K562 (cell line): ENCODE measurements at regions not wholly inside any gene's neighbourhood (a gene's known extent, or its start where the extent isn't known, plus 50 kb on each side); places are given as distances from the start of the nearest gene placed in this dataset.

Experiments
- ATAC-seq: fragments of 200-7000 bp; cut with Tn5 transposase; 3 replicates; pipeline ENCODE4 v1.9.1; 2020; ENCODE audit warnings: moderate library complexity
- BruUV-seq: library from RNA; stranded (reverse); fragments of 400-500 nt; replicated peaks from 2 replicates; lab custom pipeline; 2021; lab: Mats Ljungman, UMichigan
- CTCF ChIA-PET: fragments of 300-600 bp; formaldehyde crosslinking; extraction: SDS; loops from one replicate; lab custom pipeline; 2021; ENCODE audit warnings: low intra/inter-chr PET ratio; lab: Yijun Ruan, JAX
- POLR2A ChIA-PET: fragments of 300-600, 350-650 bp; sonication (Branson Sonifier 250); formaldehyde crosslinking; extraction: SDS; loops from one replicate; lab custom pipeline; 2021; ENCODE audit warnings: antibody characterized with exemption, inconsistent platforms; lab: Yijun Ruan, JAX
- DNase-seq, 4 experiments: peaks; one replicate each; pipeline versions ENCODE4 v3.0.0 to v3.0.0-alpha.2; 2011 to 2018; ENCODE audit warnings: low spot score in 3 of 4, mixed read lengths in 3 of 4; ENCODE audit errors: extremely low read depth in 1 of 4
- FAIRE-seq: peaks from 2 replicates; lab custom pipeline; 2011; peaks lifted over from hg19 to GRCh38; lab: Jason Lieb, UNC
- H2AFZ ChIP-seq: 2 replicates; pipeline ENCODE4 v1.6.0; 2011; ENCODE audit warnings: low read depth, low read length, control low read depth, inconsistent platforms
- H3K27ac ChIP-seq: fragments of 200-600 bp; 3 replicates; pipeline ENCODE4 v1.8.0; 2011; ENCODE audit warnings: low read depth, mild to moderate bottlenecking, control low read depth, inconsistent platforms, low read length, moderate library complexity, mixed read lengths; ENCODE audit errors: extremely low read depth
- H3K27me3 ChIP-seq, 2 experiments: fragments of 300-600 bp in 1 of 2; 2 replicates in 1 of 2; 3 replicates in 1 of 2; pipeline versions ENCODE4 v1.6.0 to v1.8.0; 2011; ENCODE audit warnings: inconsistent platforms in 2 of 2, low read length in 2 of 2, mild to moderate bottlenecking in 1 of 2, mixed read lengths in 1 of 2, moderate library complexity in 1 of 2; ENCODE audit not compliant: control insufficient read depth in 2 of 2, insufficient read depth in 2 of 2
- H3K36me3 ChIP-seq: fragments of 300-600 bp; 3 replicates; pipeline ENCODE4 v1.8.0; 2011; ENCODE audit warnings: mild to moderate bottlenecking, low read length, inconsistent platforms; ENCODE audit not compliant: control insufficient read depth, insufficient read depth
- H3K4me1 ChIP-seq, 2 experiments: fragments of 200-600 bp in 1 of 2; replicated peaks in 1 of 2; 2 replicates in 1 of 2; 3 replicates in 1 of 2; pipeline versions ENCODE4 v1.5.1 to v1.8.0; 2011; ENCODE audit warnings: inconsistent platforms in 2 of 2, low read length in 2 of 2, mild to moderate bottlenecking in 1 of 2, mixed read lengths in 1 of 2, moderate library complexity in 1 of 2; ENCODE audit not compliant: control insufficient read depth in 2 of 2, insufficient read depth in 2 of 2
- H3K4me2 ChIP-seq: 2 replicates; pipeline ENCODE4 v1.6.1; 2011; ENCODE audit warnings: low read length, control low read depth, inconsistent platforms, mixed read lengths; ENCODE audit not compliant: insufficient read depth
- H3K4me3 ChIP-seq: fragments of 200-600 bp; sonication (generic), shearing (Covaris generic); 2 replicates; pipeline ENCODE4 v1.5.1; 2016; ENCODE audit warnings: control low read depth, inconsistent platforms
- H3K79me2 ChIP-seq: fragments of 200-600 bp; 3 replicates; pipeline ENCODE4 v1.8.0; 2011; ENCODE audit warnings: low read length, inconsistent platforms; ENCODE audit not compliant: control insufficient read depth, insufficient read depth
- H3K9ac ChIP-seq, 2 experiments: 2 replicates each; pipeline versions ENCODE4 v1.6.0 to v1.6.1; 2011; ENCODE audit warnings: low read depth in 2 of 2, low read length in 2 of 2, control low read depth in 1 of 2, inconsistent platforms in 1 of 2, mild to moderate bottlenecking in 1 of 2, mixed read lengths in 1 of 2; ENCODE audit not compliant: insufficient read depth in 1 of 2
- H3K9me1 ChIP-seq: one replicate; pipeline ENCODE4 v1.6.0; 2011; ENCODE audit warnings: inconsistent platforms, mild to moderate bottlenecking, low read length, moderate library complexity; ENCODE audit not compliant: control insufficient read depth, insufficient read depth
- H3K9me3 ChIP-seq: replicated peaks from 2 replicates; pipeline ENCODE4 v1.5.1; 2011; ENCODE audit warnings: low read depth, low read length, inconsistent platforms; ENCODE audit not compliant: control insufficient read depth, insufficient read depth
- H4K20me1 ChIP-seq: replicated peaks from 2 replicates; pipeline ENCODE4 v1.6.1; 2011; ENCODE audit warnings: low read length, inconsistent platforms, mixed read lengths; ENCODE audit not compliant: control insufficient read depth, insufficient read depth
- BMI1 ChIP-seq: fragments of 150-350 bp; IDR thresholded peaks from 2 replicates; pipeline ENCODE4 v1.6.1; 2014; ENCODE audit warnings: low read length
- CEBPG ChIP-seq, 3 experiments: fragments of 200-800 bp in 1 of 3; sonication (Bioruptor generic) in 1 of 3; sonication (generic) in 1 of 3; formaldehyde crosslinking in 1 of 3; IDR thresholded peaks in 2 of 3; conservative IDR thresholded peaks in 1 of 3; 2 replicates each; pipeline versions ENCODE4 v1.6.1 to v1.8.0; 2016 to 2022; ENCODE audit warnings: missing compliant biosample characterization in 2 of 3, missing genetic modification characterization in 2 of 3, mild to moderate bottlenecking in 1 of 3, missing genetic modification reagents in 1 of 3
- ELF4 ChIP-seq: fragments of 450-650 bp; formaldehyde crosslinking; IDR thresholded peaks from 2 replicates; pipeline ENCODE4 v1.4.0; 2022; ENCODE audit warnings: missing genetic modification characterization
- ZNF41 ChIP-seq: fragments of 250-450 bp; sonication (Bioruptor Pico); conservative IDR thresholded peaks from 2 replicates; pipeline ENCODE4 v1.4.0; 2020; ENCODE audit warnings: mild to moderate bottlenecking
- ZNF696 ChIP-seq: fragments of 250-450 bp; sonication (Bioruptor Pico); conservative IDR thresholded peaks from 2 replicates; pipeline ENCODE4 v1.4.0; 2020; ENCODE audit warnings: mild to moderate bottlenecking, moderate library complexity
- WGBS: fragments of 100-300 bp; shearing (Covaris generic); methylation state at CpG from one replicate; pipeline ENCODE4 v1.1.6; 2016; ENCODE audit warnings: low coverage, mixed read lengths; ENCODE audit not compliant: insufficient coverage; ENCODE audit errors: missing lambda C conversion rate; 5-methylcytosine and 5-hydroxymethylcytosine counted together
- in situ Hi-C: fragments of 300-500 bp; cut with MboI; formaldehyde crosslinking; loops from 4 replicates; pipeline ENCODE4 v1.15.0; 2018; ENCODE audit warnings: inconsistent platforms, mixed read lengths
- intact Hi-C: fragments of 100-400 bp; cut with micrococcal nuclease; formaldehyde crosslinking; loops from 2 replicates; pipeline ENCODE4 v1.14.2; 2022
- TF ChIP-seq, protein P1 (sequence below), 2 experiments: fragments of 450-650 bp in 1 of 2; sonication (generic) in 1 of 2; formaldehyde crosslinking in 1 of 2; IDR thresholded peaks in 1 of 2; conservative IDR thresholded peaks in 1 of 2; 2 replicates each; pipeline versions ENCODE4 v1.6.1 to v1.8.1; 2016 to 2023; ENCODE audit warnings: mild to moderate bottlenecking in 2 of 2, moderate library complexity in 2 of 2, inconsistent platforms in 1 of 2, missing genetic modification reagents in 1 of 2

DNA sequence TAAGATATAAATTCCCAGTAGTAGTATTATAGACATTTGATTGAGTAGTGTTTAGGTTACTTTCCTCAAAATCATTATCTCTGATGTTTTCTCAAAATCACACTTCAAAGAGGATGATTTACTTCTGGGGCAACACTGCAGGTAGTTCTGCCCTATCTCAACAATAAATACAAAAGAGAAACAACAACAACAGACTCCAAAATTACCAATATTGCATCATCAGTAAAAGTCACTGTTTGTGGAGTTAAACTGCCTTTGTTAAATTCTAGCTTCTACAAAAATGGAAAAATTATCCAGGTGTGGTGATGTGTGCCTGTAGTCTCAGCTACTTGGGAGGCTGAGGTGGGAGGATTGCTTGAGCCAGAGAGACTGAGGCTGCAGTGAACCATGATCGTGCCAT is 637.6 kb upstream of the ZNF608 start:
- Histone ChIP-seq H3K9ac (no peak overlapping the region), H2AFZ (no peak overlapping the region), H3K4me3 (no peak overlapping the region)
- CTCF ChIA-PET = no interaction called here
- DNase-seq (no peak), ATAC-seq (no peak)
- intact Hi-C loops = no loop called here
- TF ChIP-seq ZNF41 (CRISPR knock-in tag) (no peak), ELF4 (CRISPR knock-in tag) (no peak), ZNF696 (no peak), BMI1 (no peak), CEBPG (CRISPR knock-in tag; IDR thresholded peaks at IDR 0.05) (no peak), CEBPG (tag; conservative IDR thresholded peaks at IDR 0.05 in 1 of 2, IDR thresholded peaks at IDR 0.05 in 1 of 2) (peak in 1 of 2 experiments; percentile 71; a peak in 2 of 4 replicates)
- TF ChIP-seq, protein P1, sequence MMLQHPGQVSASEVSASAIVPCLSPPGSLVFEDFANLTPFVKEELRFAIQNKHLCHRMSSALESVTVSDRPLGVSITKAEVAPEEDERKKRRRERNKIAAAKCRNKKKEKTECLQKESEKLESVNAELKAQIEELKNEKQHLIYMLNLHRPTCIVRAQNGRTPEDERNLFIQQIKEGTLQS (IDR thresholded peaks at IDR 0.05) = peak; percentile 33; the same call in 1 of the 2 replicates
- TF ChIP-seq, protein P1 (CRISPR knock-in tag; conservative IDR thresholded peaks at IDR 0.05) = no peak
- TF ChIP-seq, all 486 proteins: peak for 2
- Histone ChIP-seq H3K9me3 (no peaks in the 10 kb centered on the region), H3K36me3 (no peaks in the 10 kb centered on the region), H3K27me3 (no peaks in the 10 kb centered on the region), H3K4me1 (no peaks in the 10 kb centered on the region), H3K9me1 (no peaks in the 10 kb centered on the region), H4K20me1 (no peaks in the 10 kb centered on the region), H3K79me2 (no peaks in the 10 kb centered on the region), H3K27ac (no peak overlapping the region), H3K4me2 (no peak overlapping the region)
- FAIRE-seq = no peak
- WGBS = no CpG with 5 or more reads among the region's 1 CpG
- POLR2A ChIA-PET = no interaction called here
- in situ Hi-C loops = no loop called here
- no TSS peak for BruUV-seq
